D721Med (cell line): ENCODE measurements at regions not wholly inside any gene's neighbourhood (a gene's known extent, or its start where the extent isn't known, plus 50 kb on each side); places are given as distances from the start of the nearest gene placed in this dataset.

Experiments
- DNase-seq: peaks from one replicate; pipeline ENCODE4 v3.0.0; 2011; ENCODE audit warnings: low spot score; ENCODE audit not compliant: insufficient read length
- FAIRE-seq: peaks from 2 replicates; lab custom pipeline; 2011; peaks lifted over from hg19 to GRCh38; lab: Jason Lieb, UNC
- CTCF ChIP-seq: IDR thresholded peaks from 2 replicates; pipeline ENCODE4 v1.5.1; 2012; ENCODE audit warnings: mild to moderate bottlenecking, control low read depth; ENCODE audit not compliant: insufficient read depth; ENCODE audit errors: missing control alignments

- no peak for FAIRE-seq
- TF ChIP-seq CTCF, result no peak
- DNase-seq, result no peak
Observed at GRCh38 chr14:30305346-30305745, 253.6 kb upstream of the G2E3 start.

- FAIRE-seq, result no peak
- TF ChIP-seq CTCF, result no peak
- DNase-seq, result no peak
Observed at GRCh38 chr14:30309405-30309804, 249.6 kb upstream of the G2E3 start.

DNA sequence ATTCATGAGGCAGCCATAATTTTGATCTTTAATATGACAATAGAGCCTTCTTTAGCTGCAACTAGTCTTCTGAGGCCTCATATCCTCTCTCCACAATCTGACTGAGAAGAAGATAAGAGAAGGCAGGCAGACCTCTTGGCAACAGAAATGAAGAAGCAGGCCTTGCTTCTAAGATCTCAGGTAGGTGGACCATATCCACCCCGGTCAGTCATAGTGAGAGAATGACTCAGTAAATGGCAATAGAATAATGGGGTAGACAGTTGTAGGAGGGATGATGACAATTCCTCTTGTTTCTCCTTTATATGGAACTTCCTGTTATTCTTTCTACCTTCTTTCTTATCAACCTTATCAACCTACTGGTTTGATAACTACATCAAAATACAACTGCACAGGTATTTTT is 246.7 kb upstream of the G2E3 start:
- DNase-seq, result no peak
- TF ChIP-seq CTCF, result no peak

GRCh38 chr14:30317729-30318128 is 241.2 kb upstream of the G2E3 start:
- no peak for FAIRE-seq
- no peak for TF ChIP-seq CTCF
- no peak for DNase-seq

More for the DNA sequence above, 246.7 kb upstream of the G2E3 start:
- no peak for FAIRE-seq

- no peak for TF ChIP-seq CTCF
- FAIRE-seq (no peak), DNase-seq (no peak)
Observed at GRCh38 chr14:30322819-30323218, 236.1 kb upstream of the G2E3 start.

DNA sequence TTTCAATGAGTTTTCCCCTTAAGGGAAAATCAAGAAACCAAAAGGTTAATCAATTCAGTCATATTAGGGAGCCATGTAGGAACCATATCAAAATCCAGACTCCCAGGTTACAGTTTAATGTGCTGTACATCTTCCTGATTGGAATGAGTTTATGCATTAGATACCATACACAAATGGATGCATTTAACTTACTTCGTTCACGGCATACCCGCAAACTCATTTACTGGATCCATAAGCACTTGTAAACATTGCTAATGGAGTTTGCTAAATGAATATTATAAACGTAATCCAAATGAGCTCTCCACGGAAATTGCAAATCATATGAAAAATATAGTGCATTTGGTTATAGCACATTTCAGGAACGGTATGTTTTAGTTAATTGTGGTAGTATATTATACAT is 228.9 kb upstream of the G2E3 start:
- FAIRE-seq, result no peak
- DNase-seq, result no peak
- TF ChIP-seq CTCF, result no peak

DNA sequence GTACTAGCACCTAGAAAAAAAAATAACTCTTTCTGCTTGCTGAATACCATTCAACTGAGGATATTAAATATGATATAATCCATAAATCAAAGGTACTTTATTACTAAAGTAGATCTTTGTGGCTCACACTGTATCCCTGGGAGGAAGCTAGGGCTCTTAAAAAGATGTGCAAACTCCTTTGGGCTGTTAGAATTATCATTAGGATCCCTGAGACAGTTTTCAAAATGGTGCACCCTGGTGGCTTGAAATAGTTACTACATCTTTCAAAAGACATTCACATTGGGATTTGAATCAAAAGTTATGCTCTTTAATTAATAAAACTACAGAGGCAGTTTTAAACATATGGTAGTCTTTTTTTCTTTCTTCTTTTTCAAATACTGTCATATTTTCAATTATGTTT is 228.5 kb upstream of the G2E3 start:
- peak; percentile 40 for TF ChIP-seq CTCF
- no peak for DNase-seq
- no peak for FAIRE-seq
